NB4 (cell line): ENCODE measurements at regions not wholly inside any gene's neighbourhood (a gene's known extent, or its start where the extent isn't known, plus 50 kb on each side); places are given as distances from the start of the nearest gene placed in this dataset.

Source experiments
- DNase-seq: peaks from one replicate; pipeline ENCODE4 v3.0.0; 2010; ENCODE audit warnings: low read depth
- H3K4me3 ChIP-seq: one replicate; pipeline ENCODE4 v1.5.1; 2011; ENCODE audit warnings: mild to moderate bottlenecking, low read depth, low read length, moderate library complexity
- MYC ChIP-seq: IDR thresholded peaks from 2 replicates; pipeline ENCODE4 v1.6.1; 2011; ENCODE audit warnings: low read depth, low read length
- POLR2A ChIP-seq: IDR thresholded peaks from 2 replicates; pipeline ENCODE4 v1.6.1; 2011; ENCODE audit warnings: mild to moderate bottlenecking; ENCODE audit not compliant: insufficient read length; ENCODE audit errors: extremely low read depth
- TF ChIP-seq, protein P1 (sequence below): IDR thresholded peaks from one replicate; pipeline ENCODE4 v1.5.1; 2012; ENCODE audit warnings: low read depth, low read length
- TF ChIP-seq, protein P2 (sequence below): IDR thresholded peaks from 2 replicates; pipeline ENCODE4 v1.6.1; 2011; ENCODE audit warnings: low read depth, low read length

DNA sequence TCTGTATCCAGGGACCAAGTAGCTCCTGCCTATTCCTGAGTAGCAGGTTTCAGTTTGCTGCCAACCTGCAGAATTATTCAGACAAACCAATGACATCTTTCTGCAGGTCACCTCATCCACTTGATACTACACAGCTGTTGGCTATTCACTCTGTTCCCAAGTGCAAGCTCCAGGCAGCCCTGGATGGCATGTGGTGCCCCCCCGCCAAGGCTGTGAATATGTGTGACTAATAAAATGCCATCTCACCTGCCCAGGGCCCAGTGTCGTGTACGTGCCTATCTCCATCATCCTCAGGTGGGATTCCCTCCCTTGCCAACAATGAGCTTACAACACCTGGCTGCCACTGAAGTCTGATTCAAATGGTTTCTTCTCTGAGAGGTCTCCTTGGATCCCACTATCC, 125.8 kb downstream of the RAB11FIP2 start:
- TF ChIP-seq POLR2A (no peak), MYC (no peak)
- TF ChIP-seq, protein P1, sequence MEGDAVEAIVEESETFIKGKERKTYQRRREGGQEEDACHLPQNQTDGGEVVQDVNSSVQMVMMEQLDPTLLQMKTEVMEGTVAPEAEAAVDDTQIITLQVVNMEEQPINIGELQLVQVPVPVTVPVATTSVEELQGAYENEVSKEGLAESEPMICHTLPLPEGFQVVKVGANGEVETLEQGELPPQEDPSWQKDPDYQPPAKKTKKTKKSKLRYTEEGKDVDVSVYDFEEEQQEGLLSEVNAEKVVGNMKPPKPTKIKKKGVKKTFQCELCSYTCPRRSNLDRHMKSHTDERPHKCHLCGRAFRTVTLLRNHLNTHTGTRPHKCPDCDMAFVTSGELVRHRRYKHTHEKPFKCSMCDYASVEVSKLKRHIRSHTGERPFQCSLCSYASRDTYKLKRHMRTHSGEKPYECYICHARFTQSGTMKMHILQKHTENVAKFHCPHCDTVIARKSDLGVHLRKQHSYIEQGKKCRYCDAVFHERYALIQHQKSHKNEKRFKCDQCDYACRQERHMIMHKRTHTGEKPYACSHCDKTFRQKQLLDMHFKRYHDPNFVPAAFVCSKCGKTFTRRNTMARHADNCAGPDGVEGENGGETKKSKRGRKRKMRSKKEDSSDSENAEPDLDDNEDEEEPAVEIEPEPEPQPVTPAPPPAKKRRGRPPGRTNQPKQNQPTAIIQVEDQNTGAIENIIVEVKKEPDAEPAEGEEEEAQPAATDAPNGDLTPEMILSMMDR: no peak
- TF ChIP-seq, protein P2, sequence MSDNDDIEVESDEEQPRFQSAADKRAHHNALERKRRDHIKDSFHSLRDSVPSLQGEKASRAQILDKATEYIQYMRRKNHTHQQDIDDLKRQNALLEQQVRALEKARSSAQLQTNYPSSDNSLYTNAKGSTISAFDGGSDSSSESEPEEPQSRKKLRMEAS: no peak
- no peak overlapping the region for H3K4me3 ChIP-seq
- no peak for DNase-seq

DNA sequence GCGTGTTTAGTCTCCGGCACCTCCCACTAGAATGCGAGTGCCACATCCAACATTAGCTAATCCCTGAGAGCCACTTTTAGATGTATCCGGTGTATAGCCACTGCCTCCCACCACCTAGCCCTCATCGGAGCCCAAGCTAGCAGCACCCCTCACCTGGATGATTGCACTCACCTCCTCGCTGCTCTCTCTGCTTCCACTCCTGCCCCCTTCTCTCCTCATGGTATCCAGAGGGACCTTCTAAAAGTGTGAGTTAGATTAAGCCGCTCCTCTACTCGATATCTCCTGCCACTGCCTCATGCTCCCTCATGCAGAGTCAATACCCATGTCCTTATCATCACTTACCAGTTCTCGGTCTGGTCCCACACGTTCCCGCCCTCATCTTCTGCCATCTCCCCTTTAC, 125.3 kb downstream of the RAB11FIP2 start:
- TF ChIP-seq POLR2A (no peak), MYC (no peak)
- TF ChIP-seq, protein P2: no peak
- TF ChIP-seq, protein P1: no peak
- no peak for DNase-seq
- H3K4me3 ChIP-seq: no peak overlapping the region

DNA sequence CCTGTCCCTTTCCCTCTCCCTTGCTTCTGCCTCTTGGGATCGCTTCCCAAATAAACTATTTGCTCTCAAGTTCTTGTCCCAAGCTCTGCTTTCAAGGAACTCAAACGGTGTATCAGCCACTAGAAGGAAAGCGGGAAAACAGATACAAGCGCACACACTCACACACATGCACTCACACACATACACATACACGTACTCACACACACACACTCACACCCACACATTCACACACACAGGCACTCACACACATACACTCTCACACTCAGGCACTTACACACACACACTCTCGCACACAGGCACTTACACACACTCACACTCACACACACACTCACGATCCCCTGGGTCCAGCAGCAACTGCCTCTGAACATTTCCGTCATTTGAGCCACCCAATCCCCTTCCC, 121.9 kb downstream of the RAB11FIP2 start:
- H3K4me3 ChIP-seq: no peak overlapping the region
- DNase-seq: no peak
- TF ChIP-seq, protein P1: no peak
- TF ChIP-seq, protein P2: no peak
- no peak for TF ChIP-seq POLR2A
- no peak for TF ChIP-seq MYC

DNA sequence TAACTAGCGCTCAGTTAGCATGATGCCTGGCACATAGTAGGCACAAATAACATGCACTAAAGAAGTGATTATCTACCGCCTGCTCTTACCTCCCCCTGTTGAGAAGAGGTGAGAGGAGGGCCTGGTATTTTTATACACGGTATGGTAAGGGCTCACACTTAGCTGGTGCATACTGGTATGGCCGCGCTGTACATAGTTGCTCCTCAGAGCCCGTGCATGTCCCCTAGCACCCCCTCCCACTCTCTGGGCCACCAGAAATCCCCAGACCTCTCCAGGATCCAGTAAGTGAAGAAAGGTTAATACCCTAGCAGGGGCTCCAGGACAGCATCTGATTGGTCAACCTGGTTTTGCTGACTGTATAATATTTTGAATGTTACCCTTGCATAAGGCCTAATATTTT, 121.4 kb downstream of the RAB11FIP2 start:
- no peak for DNase-seq
- H3K4me3 ChIP-seq: no peak overlapping the region
- no peak for TF ChIP-seq MYC
- TF ChIP-seq, protein P2: no peak

DNA sequence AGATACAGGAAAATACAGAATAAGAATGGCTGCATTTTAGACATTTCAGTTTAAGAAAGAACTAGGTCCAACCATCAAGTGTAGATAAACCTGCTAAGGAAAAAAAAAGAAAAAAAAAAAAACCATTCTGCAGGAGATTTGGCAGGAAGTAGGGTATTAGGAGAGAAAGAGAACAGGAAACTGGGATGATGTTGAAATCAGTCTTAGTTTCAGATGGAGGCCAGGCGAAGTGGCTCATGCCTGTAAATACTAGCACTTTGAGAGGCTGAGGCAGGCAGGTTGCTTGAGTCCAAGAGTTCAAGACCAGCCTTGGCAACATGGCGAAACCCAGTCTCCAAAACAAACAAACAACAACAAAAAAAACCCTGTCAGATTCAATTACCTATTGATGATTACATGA, 120.2 kb downstream of the RAB11FIP2 start:
- TF ChIP-seq, protein P2: no peak
- no peak for TF ChIP-seq POLR2A
- TF ChIP-seq, protein P1: no peak
- TF ChIP-seq MYC: no peak
- DNase-seq: peak; percentile 49
- H3K4me3 ChIP-seq: no peak overlapping the region

DNA sequence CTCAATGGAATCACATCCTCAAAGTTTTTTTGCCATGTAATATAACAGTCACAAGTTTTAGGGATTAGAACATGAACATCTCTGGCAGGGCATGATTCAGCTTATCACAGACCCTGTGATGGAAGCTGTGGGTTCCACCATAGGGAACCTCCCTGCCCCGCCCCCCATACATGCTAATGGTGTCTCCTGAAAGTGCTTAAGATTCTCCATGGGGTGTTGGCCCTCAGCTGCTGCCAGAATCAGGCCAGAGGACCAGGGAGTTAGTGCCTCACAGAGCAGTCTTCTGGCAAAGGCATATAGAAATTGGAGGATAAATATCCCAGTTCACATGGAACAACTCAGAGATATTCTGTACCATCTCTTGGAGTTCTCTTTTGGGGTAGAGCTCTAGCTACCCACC, 119.4 kb downstream of the RAB11FIP2 start:
- no peak overlapping the region for H3K4me3 ChIP-seq
- no peak for DNase-seq
- no peak for TF ChIP-seq POLR2A
- TF ChIP-seq MYC: no peak
- TF ChIP-seq, protein P1: no peak
- TF ChIP-seq, protein P2: no peak
